LoVo (cell line): ENCODE measurements at regions not wholly inside any gene's neighbourhood (a gene's known extent, or its start where the extent isn't known, plus 50 kb on each side); places are given as distances from the start of the nearest gene placed in this dataset.

Experiments
- DNase-seq: peaks from one replicate; pipeline ENCODE4 v3.0.0-alpha.2; 2016; ENCODE audit warnings: low spot score

- DNase-seq: no peak
Measured at GRCh38 chr14:61107869-61108493, 126.9 kb downstream of the SLC38A6 start.

DNA sequence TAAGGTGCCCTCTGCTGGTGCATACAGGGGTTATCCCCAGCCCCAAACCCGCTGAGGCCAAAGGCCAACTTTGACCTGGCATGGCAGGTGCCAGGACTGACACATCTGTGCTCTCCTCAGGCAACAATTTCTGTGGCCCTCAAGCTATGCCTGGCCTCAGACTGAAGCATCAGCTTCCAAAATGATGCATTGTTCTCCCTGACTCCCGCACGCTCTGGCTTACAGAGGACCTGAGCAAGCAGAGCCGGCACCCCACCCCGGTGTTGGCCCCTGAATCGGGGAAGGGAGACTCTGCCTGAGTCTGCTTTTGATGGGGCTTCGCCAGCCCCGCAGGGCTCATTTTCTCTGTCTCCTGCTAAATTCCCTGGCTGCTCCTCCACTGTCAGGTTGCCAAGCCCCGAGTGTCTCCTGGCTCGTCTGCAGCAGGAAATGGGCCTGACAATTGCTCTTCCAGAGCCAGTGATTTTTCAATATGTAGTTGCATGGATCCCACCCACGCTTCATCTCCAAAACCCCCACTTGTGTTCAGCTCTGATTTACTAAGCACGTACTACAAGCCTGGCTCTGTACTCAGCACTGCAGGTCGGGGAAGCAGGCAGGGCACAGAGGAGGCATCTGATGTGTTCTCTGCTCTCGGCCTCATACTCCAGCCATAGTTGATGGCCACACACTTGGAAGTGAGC lies 126.1 kb downstream of the SLC38A6 start:
- DNase-seq: no peak

DNA sequence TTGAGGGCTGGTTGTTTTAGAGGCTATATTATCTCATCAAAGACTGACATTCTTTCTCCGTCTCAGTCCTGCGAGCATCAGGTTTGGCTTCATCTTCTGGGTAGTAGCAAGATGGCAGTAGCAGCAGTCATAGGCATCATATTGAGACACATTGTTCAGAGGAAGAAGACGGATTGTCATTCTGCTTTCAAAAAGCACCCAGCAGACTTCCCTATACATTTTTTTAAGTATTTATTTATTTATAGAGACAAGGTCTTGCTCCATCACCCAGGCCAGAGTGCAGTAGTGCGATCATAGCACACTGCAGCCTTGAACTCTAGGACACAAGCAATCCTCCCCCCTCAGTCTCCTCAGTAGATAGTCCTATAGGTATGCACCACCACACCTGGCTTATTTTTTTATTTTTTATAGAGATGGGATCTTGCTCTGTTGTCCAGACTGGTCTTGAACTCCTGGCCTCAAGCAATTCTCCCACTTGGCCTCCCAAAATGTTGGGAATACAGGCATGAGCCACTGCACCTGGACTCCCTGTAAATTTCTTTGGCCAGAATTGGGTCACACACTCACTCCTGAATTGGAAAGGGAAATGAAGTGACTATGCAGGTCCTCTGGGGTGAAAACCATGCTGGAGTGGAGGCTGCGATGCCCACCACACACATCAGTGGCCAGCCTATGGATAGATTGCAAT lies 125.4 kb downstream of the SLC38A6 start:
- DNase-seq: no peak

- DNase-seq: no peak
Measured at GRCh38 chr14:61104358-61104757, 123.3 kb downstream of the SLC38A6 start.

GRCh38 chr14:61103541-61104339 lies 122.7 kb downstream of the SLC38A6 start:
- DNase-seq: peak; percentile 83

DNA sequence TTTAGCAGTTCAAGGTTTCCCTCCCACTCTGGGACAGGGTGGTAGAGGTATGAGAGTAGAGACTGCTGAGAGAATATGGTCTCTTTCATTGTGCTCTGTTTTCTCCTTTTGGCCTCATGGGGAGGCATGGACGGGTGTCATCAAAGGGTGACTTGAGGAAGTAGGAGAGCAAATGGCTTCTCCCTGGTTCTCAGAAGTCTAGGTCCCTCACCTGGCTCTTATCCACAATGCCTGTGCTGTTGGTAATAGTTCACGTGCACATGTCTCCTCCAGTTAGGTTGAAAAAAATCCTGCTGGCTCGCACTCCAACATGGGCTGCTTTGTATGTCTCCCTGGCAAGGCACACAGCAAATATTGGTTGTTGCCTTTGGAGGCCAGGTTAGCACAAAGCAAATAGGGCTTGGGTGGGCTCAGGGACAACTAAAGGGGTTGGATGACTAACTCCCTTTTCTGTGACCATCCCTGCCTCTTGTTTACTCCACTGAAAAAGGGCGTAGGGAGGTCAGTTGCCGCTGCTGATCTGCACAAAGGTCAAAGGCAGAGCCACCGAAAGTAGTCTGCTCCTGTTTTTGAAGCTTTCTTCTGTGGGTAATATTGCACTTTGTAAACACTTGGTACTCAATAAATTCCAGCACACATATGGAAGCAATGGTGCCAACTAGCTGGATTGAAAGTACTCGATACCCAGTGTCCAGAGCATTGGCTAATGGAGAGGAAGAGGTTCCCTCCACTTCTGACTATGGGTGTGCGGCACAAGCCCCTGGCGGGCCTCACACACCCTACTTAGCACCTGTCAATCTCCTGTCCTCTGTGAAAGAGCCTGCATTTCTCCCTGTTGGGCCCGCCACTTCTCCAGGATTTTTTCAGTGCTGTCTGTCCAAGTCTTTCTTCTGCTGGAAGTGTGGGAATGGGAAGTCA lies 121.8 kb downstream of the SLC38A6 start:
- peak; percentile 29 for DNase-seq
